Fibroblast of skin of left quadriceps (primary cell): ENCODE measurements at regions not wholly inside any gene's neighbourhood (a gene's known extent, or its start where the extent isn't known, plus 50 kb on each side); places are given as distances from the start of the nearest gene placed in this dataset.
"Not testable (repeated sequence)": the region's sequence is repeated elsewhere in the genome, so short reads cannot be mapped to it uniquely, and the experiment has no call there.

Source experiments
- DNase-seq, 2 experiments: peaks; one replicate each; pipeline ENCODE4 v3.0.0-alpha.2; 2013; ENCODE audit warnings: low read depth in 2 of 2

- not testable (repeated sequence) for DNase-seq
These were observed 203.0 kb upstream of the IRX5 start for GRCh38 chr16:54727696-54728095.

GRCh38 chr16:54724346-54724925, 206.2 kb upstream of the IRX5 start:
- no peak for DNase-seq

- no peak for DNase-seq
These were observed 208.4 kb upstream of the IRX5 start for GRCh38 chr16:54722210-54722676.

- DNase-seq: no peak
These were observed 210.4 kb upstream of the IRX5 start for GRCh38 chr16:54720259-54720658.

- DNase-seq: no peak
These were observed 211.0 kb upstream of the IRX5 start for GRCh38 chr16:54719624-54720023.

- DNase-seq: no peak
These were observed 212.3 kb upstream of the IRX5 start for GRCh38 chr16:54718376-54718775.

GRCh38 chr16:54715011-54715410, 215.7 kb upstream of the IRX5 start:
- DNase-seq: no peak

GRCh38 chr16:54712866-54713265, 217.8 kb upstream of the IRX5 start:
- no peak for DNase-seq

- no peak for DNase-seq
These were observed 222.9 kb upstream of the IRX5 start for GRCh38 chr16:54707813-54708212.

- DNase-seq: no peak
These were observed 224.3 kb upstream of the IRX5 start for GRCh38 chr16:54706406-54706805.

- DNase-seq: no peak
These were observed 227.3 kb upstream of the IRX5 start for GRCh38 chr16:54703339-54703738.

- DNase-seq: no peak
These were observed 231.0 kb upstream of the IRX5 start for GRCh38 chr16:54699656-54700055.

GRCh38 chr16:54697677-54698076, 233.0 kb upstream of the IRX5 start:
- no peak for DNase-seq

GRCh38 chr16:54696970-54697369, 233.7 kb upstream of the IRX5 start:
- DNase-seq: no peak

- no peak for DNase-seq
These were observed 234.1 kb upstream of the IRX5 start for GRCh38 chr16:54696522-54696921.

GRCh38 chr16:54694651-54695050, 236.0 kb upstream of the IRX5 start:
- DNase-seq: no peak

GRCh38 chr16:54693864-54694263, 236.8 kb upstream of the IRX5 start:
- DNase-seq: no peak

GRCh38 chr16:54690710-54691109, 240.0 kb upstream of the IRX5 start:
- no peak for DNase-seq

GRCh38 chr16:54690306-54690705, 240.4 kb upstream of the IRX5 start:
- DNase-seq: no peak

- DNase-seq: no peak
These were observed 241.4 kb upstream of the IRX5 start for GRCh38 chr16:54689072-54689865.

- DNase-seq: no peak
These were observed 242.3 kb upstream of the IRX5 start for GRCh38 chr16:54688339-54688738.

- no peak for DNase-seq
These were observed 243.4 kb upstream of the IRX5 start for GRCh38 chr16:54687043-54687899.

GRCh38 chr16:54685682-54686081, 245.0 kb upstream of the IRX5 start:
- no peak for DNase-seq
